Jurkat, Clone E6-1 (cell line): ENCODE measurements at regions not wholly inside any gene's neighbourhood (a gene's known extent, or its start where the extent isn't known, plus 50 kb on each side); places are given as distances from the start of the nearest gene placed in this dataset.

Source experiments
- DNase-seq: peaks from one replicate; pipeline ENCODE4 v3.0.0-alpha.2; 2011; ENCODE audit warnings: low read depth, low spot score
- H3K4me3 ChIP-seq: 2 replicates; pipeline ENCODE4 v1.5.1; 2011; ENCODE audit warnings: mild to moderate bottlenecking, low read length, control low read depth, moderate library complexity

- H3K4me3 ChIP-seq, result no peak overlapping the region
- no peak for DNase-seq
These were observed 247.9 kb downstream of the PRELID2 start for GRCh38 chr5:145587308-145587672.

- H3K4me3 ChIP-seq, result no peak overlapping the region
- no peak for DNase-seq
These were observed 248.4 kb downstream of the PRELID2 start for GRCh38 chr5:145586661-145587307.

GRCh38 chr5:145585443-145586148, 249.5 kb downstream of the PRELID2 start:
- no peak for DNase-seq
- no peak overlapping the region for H3K4me3 ChIP-seq

- no peak for DNase-seq
- no peak overlapping the region for H3K4me3 ChIP-seq
These were observed 255.8 kb downstream of the PRELID2 start for GRCh38 chr5:145579301-145579700.

GRCh38 chr5:145574889-145575573, 260.1 kb downstream of the PRELID2 start:
- no peak for DNase-seq
- H3K4me3 ChIP-seq, result no peak overlapping the region

GRCh38 chr5:145568581-145568980, 266.6 kb downstream of the PRELID2 start:
- DNase-seq, result no peak
- no peak overlapping the region for H3K4me3 ChIP-seq

GRCh38 chr5:145562931-145563330, 272.2 kb downstream of the PRELID2 start:
- no peak overlapping the region for H3K4me3 ChIP-seq
- DNase-seq, result no peak

- no peak for DNase-seq
- no peak overlapping the region for H3K4me3 ChIP-seq
These were observed 276.9 kb downstream of the PRELID2 start for GRCh38 chr5:145558288-145558687.

- no peak for DNase-seq
- H3K4me3 ChIP-seq, result no peak overlapping the region
These were observed 277.8 kb downstream of the PRELID2 start for GRCh38 chr5:145557345-145557744.

- no peak overlapping the region for H3K4me3 ChIP-seq
- DNase-seq, result no peak
These were observed 280.7 kb downstream of the PRELID2 start for GRCh38 chr5:145554399-145554798.

GRCh38 chr5:145553177-145553576, 282.0 kb downstream of the PRELID2 start:
- DNase-seq, result no peak
- H3K4me3 ChIP-seq, result no peak overlapping the region

- DNase-seq, result no peak
- H3K4me3 ChIP-seq, result no peak overlapping the region
These were observed 283.4 kb downstream of the PRELID2 start for GRCh38 chr5:145551714-145552113.

- DNase-seq, result no peak
- no peak overlapping the region for H3K4me3 ChIP-seq
These were observed 287.0 kb downstream of the PRELID2 start for GRCh38 chr5:145548097-145548496.

GRCh38 chr5:145544401-145544800, 290.7 kb downstream of the PRELID2 start:
- no peak overlapping the region for H3K4me3 ChIP-seq
- no peak for DNase-seq

GRCh38 chr5:145543968-145544367, 291.2 kb downstream of the PRELID2 start:
- no peak overlapping the region for H3K4me3 ChIP-seq
- DNase-seq, result no peak

- H3K4me3 ChIP-seq, result no peak overlapping the region
- DNase-seq, result no peak
These were observed 294.8 kb downstream of the PRELID2 start for GRCh38 chr5:145540375-145540774.

- DNase-seq, result no peak
- H3K4me3 ChIP-seq, result no peak overlapping the region
These were observed 295.9 kb downstream of the PRELID2 start for GRCh38 chr5:145539201-145539600.

- H3K4me3 ChIP-seq, result no peak overlapping the region
- no peak for DNase-seq
These were observed 299.0 kb downstream of the PRELID2 start for GRCh38 chr5:145536133-145536532.

GRCh38 chr5:145531038-145531734, 304.0 kb downstream of the PRELID2 start:
- H3K4me3 ChIP-seq, result no peak overlapping the region
- no peak for DNase-seq

GRCh38 chr5:145521523-145521922, 313.6 kb downstream of the PRELID2 start:
- H3K4me3 ChIP-seq, result no peak overlapping the region
- DNase-seq, result no peak
